HPDE6-E6E7 (cell line): ENCODE measurements at regions not wholly inside any gene's neighbourhood (a gene's known extent, or its start where the extent isn't known, plus 50 kb on each side); places are given as distances from the start of the nearest gene placed in this dataset.

Experiments
- DNase-seq: peaks from one replicate; pipeline ENCODE4 v3.0.0; 2011; ENCODE audit warnings: missing footprints; ENCODE audit errors: extremely low spot score

DNA sequence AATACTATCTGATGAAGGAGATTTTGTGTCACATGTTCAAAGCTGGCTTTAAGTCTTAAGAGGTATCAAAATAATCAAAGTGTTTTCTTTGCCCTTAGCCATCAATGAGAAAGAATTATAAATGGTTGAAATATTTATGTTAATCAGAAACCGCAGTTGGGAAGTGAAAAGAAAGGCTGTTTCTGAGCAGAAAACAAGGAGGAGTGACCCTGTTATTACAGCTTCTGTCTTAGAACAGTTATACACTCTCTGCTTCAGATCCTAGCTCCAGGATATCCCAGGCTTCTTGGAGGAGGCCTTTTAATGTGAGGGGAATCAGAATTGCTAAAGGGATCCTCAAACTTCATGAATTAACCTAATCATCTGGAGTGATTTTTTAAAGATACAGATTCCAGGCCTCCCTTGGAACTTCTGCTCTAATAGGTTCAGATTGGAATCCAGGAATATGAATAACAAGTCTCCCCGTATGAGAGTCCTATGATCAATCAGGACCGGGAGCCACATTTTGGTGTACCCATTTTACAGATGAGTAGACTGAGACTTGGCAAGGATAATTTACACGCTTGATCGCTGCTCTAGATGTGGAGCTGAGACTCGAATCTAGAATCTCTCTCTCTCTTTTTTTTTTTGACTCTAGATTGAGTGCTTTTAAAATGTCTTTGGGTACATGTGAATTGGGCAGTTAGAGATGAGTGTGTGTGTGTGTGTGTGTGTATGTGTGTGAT lies 50.8 kb upstream of the JAG1 start:
- DNase-seq = no peak

DNA sequence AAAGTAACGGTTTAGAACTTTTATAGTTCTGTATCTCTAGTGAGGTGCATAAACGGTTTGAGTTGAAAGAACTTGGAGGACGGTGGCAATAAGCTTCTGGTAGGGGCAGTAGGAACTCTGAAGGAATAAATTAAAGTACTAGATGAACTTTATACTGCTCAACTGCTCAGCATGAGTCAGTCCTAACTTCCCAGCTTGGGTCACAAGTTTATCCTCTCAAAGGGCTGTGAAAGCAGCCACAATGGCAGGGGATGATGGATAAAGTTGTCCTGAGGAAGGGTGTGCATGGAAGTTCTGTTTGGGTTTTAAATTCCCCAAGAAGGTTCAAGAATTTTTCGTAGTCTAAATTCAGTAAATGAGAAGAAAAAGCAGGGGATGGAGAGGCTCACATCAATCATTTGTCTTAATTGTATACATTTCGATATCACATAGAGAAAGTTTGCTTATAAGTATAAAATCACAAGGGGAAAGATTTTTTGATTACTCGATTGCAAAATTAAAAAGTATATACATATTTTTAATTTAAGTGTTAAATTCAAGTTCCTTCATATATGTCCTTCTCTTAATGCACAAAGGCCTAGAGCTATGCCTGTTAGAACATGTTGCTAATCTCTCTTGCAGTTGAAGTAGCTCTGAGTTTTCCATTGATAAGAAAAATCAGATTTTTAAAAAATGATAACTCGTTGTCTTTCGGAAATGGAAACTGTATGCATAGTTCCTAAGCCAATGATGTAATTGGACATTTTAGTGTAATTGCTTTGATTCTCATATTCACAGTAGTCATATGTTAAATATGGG lies 55.3 kb upstream of the JAG1 start:
- no peak for DNase-seq

DNA sequence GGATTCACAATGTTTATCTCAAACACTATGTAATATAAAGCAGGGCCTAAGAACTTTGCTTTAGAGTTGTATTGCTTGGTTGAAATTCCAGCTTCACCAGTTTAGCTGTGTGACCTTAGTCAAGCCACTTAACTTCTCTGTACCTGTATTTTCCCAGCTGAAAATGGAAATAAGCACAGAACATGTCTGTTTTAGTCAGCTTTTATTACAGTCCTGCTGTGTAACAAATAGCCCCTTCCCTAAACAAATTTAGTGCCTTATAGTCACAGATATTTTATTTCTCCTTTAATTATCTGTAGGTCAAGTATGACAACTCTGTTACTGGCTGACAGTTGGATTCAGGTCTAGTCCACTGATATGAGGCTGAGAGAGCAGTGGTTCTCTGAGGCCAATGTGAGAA lies 56.0 kb upstream of the JAG1 start:
- DNase-seq = no peak

DNA sequence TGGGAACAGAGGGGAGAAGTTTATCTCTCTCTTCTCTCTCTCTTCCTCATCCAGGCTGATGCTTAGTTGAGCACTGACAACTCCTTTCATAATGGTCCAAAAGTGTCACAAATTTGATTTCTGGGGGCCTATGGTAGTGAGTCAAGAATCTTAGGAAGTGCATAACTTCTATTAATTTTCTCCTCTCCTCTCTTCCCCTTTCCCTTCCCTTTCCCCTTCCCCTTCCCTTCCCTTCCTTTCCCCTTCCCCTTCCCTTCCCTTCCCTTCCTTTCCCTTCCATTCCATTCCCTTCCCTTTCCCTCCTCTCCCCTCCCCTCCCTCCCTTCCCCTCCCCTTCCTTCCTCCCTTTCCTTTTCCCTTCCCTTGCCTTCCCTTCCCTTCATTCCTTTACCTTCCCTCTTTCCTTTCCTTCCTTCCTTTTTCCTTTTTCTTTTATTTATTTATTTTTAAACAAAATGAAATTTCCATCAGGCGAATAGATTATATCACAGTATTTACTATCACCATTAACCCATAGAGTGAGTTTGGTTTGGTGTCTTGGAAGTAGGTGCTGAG lies 56.9 kb upstream of the JAG1 start:
- DNase-seq = no peak

DNA sequence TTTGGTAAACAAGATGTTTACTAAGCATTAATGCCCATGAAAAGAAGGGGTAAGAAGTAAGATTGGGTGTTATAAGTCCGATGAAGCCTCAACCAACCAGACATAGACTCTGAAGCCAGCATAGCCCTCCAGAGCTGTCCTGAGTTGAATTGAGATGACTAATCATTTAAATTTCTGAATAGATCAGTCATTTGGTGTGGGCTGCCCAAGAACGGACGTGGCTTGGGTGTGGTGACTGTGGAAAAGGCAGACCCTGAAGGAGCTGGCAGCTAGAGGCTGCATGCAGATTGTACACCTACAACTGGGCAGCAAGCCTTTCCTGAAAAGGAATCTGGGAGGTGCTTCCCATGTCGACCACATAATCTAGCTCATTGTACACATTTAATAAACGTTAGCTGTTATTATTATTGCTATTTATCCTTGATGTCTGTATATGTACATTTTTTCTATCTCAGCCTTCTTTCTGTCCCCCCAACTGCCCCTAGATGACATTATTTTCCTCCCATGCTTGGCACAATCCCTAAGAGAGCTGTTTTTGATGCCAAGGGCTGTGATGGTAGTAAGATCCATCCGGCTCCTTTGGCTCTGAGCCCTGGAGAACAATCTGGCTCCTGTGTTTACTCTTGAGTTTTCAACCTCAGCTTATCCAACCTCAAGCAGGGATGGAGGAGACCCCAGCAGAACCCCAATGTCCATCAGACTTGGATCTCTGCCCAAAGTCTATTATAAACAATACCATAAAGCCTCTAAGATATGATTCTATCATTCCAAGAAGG lies 57.6 kb upstream of the JAG1 start:
- peak; percentile 42 for DNase-seq

DNA sequence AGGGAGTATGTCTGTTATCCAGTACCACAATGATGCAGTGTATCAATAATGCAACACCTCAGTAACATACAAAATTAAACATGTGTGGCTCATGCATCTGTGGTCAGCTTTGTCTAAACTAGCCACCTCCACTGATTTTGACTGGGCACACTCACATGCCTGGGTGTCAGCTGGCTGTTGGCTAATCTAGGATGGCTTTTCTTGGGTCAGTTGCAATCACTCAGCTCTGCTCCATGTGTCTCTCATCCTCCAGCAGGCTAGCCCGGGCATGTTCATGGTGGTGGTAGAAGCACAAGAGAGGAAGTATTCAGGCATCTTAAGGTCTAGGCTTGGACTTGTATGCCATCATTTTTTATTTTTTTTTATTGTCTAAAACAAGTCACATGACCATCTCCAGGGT lies 59.3 kb upstream of the JAG1 start:
- peak; percentile 51 for DNase-seq

DNA sequence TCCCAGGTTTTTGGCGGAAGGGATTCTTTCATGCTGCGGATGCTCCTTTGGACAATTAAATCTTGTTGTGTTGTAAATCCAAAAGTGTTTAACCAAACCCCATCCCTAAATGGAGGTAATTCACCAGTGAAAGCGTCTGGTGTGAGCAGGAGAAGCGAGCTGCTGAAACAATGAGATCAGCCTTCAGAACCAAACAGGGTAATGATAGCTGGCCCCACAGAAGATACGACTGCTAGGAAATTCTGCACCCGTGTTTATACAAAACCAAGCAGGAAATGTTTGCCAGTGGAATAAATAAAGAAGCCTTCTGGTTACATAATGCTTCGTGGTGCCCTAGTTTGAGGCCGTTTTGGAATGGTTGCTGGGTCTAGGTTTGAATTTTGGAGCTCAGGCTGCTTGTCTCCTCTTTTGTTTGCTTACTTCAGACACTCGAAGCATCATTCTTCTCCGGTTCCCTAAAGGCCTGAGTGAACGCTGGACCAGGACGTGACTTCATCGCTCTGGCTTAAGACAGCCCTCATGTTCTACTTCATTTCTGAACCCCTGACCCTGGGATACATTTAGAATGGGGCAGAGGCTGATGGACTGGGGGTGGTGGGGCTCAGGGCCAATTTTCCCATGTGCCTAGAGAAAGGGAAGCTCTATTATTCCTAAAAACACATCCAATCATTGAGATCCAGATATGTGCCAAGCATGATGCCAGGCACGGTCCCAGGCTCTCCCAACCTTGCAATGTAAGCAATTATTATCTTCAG lies 61.6 kb upstream of the JAG1 start:
- no peak for DNase-seq

DNA sequence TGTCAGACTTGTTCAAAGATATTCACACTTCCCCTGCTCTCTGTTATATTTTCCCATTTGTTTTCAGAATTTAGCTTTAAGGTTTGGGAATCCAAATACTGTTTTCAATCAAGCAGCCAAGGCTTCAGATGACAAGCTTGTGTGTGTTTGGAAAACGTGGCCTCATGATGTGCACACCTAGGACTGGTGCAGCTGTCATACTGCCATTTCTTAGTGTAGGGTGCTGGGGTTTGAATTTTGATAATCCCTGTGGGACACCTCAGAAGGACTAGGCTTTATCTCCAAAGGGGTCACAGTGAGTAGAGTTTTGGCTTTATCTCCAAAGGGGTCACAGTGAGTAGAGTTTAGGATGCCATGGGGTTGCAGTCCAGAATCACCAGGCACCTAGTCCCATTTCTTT lies 65.3 kb upstream of the JAG1 start:
- no peak for DNase-seq

DNA sequence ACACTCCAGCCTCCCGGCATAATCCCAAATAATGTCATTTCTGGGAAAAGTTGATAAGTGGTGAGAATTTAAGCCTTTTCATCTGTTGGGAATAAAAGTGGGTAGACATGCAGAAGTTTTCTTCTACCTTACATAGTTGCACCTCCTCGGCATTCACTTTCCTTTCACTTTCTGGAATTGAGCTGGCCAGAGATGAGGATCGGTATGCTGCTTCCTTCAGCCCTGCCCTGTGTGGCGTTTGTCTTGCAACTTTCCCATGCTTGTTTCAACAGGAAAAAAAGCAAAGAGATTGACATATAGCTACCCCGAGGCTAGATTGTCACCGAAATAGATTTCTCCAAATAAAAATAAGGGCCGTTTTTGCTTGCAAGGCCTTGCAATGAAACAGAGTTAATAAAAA lies 65.8 kb upstream of the JAG1 start:
- DNase-seq = peak; percentile 94

DNA sequence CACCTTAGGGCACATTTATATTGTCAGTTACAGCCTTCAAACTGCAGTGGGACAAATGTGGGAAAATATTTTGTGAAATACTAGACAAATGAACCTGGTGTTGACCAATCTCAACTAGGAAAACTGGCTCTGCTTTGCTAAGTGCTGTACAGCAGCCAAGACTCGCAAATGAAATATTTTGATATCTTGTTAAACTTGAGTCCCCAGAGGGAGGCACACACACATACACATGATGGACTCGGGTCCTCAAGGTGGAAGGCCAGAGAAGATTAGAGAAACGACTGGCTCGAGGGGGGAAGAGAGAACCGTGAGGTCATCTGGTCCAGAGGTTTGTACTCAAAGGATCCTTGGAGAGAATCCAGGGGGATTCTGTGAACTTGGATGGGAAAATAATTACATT lies 67.3 kb upstream of the JAG1 start:
- DNase-seq = no peak

DNA sequence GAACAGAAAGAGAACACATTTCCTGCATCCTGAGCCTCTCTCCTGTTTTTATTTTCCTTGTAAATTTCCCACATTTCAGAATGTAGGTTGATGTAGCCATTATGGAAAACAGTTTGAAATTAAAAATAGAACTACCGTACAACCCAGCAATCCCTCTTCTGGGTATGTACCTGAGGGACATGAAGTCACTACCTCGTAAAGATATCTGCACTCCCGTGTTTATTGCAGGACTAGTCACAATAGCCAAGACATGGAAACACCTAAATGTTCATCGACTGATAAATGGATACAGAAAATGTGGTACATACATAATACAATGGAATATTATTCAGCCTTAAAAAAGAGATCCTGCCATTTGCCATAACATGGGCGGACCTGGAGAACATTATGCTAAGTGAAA lies 72.0 kb upstream of the JAG1 start:
- no peak for DNase-seq

DNA sequence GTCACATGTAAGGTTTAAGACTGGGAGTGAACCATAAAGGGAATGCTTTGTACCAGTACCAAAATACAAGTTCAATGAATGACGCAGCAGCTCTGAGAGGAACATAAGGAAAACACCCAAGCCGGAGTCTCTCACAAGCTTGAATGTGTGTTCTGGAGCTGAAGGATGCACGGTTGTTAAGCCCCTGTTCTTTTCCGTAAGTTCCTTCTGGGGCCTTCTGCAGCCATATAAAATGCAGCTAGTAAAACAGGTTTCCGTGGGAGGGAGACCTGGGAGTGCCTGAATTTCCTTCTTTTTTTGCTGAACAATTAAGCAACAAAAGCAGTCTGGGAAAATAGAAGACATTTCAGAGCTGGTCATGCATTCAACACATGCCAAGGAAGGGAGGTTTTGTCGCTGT lies 73.2 kb upstream of the JAG1 start:
- DNase-seq = no peak

DNA sequence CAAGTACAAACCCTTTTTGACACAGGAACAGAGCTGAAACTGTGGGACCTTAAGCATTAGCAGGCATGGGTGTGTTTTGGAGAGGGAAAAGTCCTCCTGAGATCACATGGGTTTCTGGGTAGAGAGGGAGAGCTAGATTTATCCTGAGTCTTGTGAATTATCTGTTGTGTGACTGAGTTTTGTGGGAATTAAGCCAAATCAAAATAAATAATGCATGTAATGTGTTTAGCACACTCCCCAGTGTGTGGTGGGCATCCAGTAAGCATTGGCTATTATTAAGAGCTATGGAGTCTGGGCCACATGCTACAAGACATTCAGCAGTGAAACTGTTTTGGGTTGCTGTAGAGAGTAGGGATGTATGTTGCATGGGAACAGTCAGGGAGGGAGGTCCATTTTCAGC lies 75.3 kb upstream of the JAG1 start:
- no peak for DNase-seq

DNA sequence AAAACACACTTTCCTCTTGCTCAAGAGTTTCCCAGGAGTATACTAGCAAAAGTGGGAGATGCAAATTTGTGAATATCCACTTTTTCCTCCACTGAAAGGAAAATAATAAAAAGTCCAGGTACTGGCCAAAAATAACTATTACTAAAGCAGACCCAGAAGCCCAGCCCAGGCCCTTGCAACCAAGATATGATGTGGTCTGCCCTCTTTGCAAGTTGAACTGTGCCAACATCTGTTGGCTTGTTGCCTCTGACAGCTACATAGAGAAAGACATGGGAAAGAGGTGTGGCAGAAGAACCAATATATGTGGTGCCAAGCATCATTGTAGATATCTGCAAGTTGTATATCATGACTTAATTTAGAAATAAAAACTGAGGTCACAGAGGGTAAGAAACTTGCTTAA lies 78.4 kb upstream of the JAG1 start:
- no peak for DNase-seq

DNA sequence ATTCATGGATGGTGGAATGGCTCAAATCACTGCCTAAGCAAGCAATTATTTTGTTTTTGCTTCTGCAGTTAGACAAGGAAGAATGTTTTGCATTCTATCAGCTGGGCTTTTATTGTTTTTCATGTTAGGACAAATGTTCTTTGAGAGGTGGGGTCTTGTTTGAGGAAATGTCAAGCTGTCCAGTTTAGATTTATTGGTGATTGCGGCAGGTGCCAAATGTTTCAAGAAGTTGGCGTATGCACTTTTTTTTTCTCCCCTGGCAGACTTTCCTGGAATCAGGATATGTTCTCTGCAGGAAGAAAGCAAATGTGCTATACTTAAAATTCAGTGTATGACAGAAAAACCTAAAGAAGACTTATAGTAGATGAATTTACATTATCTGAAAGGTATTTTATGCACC lies 81.0 kb upstream of the JAG1 start:
- no peak for DNase-seq

DNA sequence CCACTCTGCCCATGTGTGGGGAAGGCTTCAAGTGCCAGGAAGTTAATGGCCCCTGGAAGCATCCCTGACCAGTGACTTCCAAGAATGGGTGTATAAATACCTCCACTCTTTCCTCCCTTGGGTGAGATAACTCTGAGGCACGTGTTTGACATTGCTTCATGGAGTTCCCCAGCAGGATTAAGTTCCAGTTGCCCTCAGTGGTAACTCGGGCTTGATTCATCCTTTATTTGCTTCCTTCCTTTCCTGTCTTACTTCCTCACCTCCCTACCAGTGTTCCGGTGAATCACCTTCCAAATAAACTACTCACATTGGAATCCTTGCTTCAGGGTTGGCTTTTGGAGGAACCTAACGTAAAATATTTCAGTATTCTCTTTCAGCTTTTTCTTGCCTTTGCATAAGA lies 84.6 kb upstream of the JAG1 start:
- DNase-seq = peak; percentile 46

DNA sequence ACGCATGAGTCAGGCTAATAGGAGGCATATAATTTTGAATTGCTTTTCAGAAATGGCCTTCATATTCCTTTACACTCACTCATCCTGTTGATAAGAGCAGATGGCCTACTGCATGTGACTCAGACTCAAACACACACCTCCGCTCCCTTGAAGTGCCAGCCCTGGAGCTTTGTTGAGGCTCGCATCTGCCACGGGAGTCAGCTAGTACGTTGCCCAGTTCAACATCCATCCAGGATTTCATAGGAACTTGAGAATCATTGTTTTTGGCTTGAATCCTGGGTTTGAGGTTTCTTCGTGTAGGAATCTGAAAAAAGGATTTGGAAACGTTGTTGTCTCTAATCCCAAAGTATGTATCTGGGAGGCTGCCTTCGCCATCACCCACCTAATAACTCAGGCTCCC lies 87.4 kb upstream of the JAG1 start:
- DNase-seq = peak; percentile 98

DNA sequence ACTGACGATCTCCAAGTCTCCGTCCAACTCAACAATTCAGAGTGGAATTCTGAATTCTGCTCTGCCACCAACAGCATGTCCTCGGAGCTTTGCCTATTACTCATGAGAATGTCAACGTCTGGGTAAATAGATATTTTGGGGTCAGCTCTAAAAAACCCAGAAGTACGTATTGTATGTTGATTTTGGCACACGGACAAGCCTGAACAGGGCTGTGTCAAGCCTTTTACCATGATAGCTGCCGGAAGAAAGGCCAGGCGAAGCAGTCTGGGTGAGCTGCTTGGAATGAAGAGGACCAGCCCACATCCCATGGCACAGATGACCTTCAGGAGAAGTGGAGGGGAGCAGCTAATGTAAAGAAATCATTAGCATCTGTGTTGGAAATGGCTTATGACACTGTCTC lies 88.0 kb upstream of the JAG1 start:
- no peak for DNase-seq

DNA sequence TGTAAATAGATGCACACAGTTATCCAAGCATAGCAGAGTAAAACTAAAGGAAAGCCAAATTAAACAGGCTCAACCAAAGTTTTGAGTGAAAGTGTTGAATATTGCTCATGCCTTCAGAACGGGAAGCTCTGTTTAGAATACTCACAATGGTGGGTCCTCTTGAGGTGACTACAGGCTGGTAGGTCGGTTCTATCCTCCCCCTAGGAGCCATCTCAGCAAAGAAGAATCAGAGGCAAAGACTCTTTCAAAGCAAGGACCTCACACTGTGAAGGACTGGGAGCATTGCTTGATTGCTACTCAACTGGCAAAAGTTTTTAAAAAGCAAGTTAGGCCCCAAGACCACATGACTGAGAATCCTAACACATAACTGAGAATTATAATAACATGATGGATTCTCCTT lies 88.4 kb upstream of the JAG1 start:
- DNase-seq = no peak

DNA sequence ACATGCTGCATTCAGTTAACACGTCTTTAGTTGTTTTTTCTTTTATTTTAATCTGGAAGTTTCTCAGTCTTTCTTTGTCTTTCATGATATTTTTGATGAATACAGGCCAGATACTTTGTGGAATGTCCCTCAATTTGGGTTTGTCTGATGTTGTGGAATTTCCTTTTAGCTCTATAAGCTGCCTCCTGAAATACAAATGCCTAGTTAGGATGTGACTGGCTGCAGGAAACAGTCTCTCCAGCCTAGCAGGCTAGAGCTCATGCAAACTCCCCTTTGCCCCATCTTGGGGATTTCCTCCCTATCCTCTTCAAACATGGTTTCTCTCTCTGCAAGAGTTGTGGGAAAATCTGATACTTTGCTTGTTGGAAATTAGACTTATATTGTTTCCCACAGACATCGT lies 89.3 kb upstream of the JAG1 start:
- DNase-seq = no peak

DNA sequence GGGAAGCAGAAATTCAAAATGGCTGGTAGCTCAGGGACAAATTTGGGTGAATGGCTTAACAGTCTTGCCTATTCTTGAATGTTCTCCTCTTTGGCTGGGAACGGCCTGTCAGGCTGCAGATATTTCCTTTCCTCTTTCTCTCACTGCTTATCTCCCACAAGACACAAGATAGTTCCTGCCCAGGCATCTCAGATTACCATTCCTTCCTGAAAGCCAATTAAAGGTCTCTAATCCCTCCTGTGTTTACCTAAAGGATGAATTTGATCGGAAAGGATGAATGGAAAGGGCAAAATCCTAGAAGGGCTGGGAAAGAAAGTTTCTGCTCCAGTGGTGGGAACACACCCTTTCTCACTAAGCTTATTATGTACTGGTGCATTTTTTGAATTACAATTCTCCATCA lies 95.9 kb upstream of the JAG1 start:
- no peak for DNase-seq

DNA sequence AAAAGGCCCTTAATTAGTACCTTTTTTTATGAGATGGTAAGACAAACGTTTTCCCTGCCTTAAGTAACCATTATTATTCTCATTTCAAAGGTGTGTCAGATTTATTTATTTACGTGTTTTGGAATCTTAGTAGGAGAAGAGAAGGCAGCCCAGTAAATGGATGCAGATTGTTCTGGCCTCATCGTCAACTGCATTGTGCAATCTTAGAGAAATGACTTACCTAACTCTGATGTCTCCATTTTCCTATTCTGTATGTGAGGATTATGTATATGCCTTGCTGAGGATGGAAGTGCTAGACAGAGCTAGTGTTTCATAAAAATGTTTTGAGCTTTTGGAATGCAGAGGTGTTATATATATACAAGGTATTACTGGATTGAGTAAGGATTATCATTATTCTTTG lies 97.0 kb upstream of the JAG1 start:
- DNase-seq = no peak
